T-helper 9 cell (primary cell): ENCODE measurements at regions not wholly inside any gene's neighbourhood (a gene's known extent, or its start where the extent isn't known, plus 50 kb on each side); places are given as distances from the start of the nearest gene placed in this dataset.

Experiments used
- DNase-seq: peaks from one replicate; pipeline ENCODE4 v3.0.0-alpha.2; 2020

DNA sequence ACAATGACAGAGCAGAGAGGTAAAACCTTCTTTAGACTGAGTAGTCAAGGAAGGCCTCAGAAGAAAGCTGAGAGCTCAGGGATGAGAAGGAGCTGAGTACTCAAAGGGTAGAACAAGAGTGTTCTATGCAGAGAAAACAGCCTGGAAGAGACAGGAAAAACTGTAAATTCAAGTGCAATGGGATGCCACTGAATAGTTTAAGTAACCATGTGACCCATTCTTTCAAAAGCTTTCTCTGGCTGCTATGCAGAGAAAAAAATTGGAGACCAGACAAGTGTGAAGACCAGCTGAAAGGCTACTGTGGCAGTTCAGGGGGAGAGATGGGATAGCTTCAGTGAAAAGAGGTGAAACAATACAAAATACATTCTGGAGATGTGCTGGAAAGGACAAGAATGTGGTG, 61.3 kb upstream of the RNF38 start:
- DNase-seq, result no peak

DNA sequence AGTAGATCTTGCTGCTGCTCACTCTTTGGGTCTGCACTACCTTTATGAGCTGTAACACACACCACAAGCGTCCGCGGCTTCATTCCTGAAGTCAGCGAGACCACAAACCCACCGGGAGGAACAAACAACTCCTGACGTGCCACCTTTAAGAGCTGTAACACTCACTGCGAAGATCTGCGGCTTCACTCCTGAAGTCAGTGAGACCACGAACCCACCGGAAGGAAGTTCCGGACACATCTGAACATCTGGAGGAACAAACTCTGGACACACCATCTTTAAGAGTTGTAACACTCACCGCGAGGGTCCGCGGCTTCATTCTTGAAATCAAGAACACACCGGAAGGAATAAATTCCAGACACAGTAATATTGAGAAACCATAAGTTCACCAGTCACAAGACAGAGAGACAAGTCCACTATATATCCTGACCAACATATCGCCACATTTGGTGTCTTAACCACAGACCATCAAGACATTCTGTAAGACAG, 58.4 kb upstream of the RNF38 start:
- DNase-seq, result peak; percentile 47

DNA sequence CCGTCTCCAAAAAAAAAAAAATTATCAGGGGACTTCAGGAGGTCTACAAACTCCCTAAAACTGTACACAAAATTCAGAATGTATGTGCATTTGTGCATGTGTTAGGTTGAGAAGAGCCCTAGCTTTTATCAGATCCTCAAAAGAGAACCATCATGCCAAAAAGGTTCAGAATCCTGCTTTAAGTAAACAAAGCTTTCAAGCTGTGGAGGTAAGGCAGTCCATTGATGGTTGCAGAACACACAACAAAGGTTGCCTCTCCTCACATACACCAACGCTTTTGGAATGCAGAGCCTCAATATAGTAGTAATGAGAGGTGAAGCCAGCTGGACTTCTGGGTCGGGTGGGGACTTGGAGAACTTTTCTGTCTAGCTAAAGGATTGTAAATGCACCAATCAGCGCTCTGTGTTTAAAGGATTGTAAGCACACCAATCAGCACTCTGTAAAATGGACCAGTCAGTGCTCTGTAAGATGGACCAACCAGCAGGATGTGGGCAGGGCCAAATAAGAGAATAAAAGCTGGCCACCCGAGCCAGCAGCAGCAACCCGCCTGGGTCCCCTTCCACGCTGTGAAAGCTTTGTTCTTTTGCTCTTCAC, 57.9 kb upstream of the RNF38 start:
- DNase-seq, result no peak

DNA sequence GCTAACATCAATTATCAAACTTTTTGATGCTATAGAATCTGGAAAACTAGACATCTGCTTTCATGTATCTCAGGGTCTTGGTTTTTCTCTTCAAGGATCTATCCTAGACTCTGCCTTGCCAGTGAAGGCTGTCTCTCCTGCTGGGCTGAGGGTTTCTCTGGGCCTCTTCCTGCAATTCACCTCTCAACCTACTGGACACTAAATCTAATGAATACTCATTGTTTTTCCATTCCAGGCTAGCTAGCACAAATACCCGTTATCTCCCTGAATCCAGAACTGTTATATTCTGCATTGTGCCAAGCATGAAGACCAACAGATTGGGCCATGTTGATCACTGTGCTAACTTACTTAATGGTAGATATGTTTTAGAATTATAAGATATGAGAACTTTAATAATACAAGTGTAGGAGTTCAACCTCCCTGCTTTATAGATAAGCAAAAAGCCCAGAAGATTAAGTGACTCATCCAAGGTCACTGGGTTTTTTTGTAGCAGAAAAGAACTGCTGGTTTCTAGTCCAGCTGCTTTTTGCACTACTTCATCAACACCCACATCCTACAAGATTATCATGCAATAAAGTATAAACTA, 56.5 kb upstream of the RNF38 start:
- no peak for DNase-seq

DNA sequence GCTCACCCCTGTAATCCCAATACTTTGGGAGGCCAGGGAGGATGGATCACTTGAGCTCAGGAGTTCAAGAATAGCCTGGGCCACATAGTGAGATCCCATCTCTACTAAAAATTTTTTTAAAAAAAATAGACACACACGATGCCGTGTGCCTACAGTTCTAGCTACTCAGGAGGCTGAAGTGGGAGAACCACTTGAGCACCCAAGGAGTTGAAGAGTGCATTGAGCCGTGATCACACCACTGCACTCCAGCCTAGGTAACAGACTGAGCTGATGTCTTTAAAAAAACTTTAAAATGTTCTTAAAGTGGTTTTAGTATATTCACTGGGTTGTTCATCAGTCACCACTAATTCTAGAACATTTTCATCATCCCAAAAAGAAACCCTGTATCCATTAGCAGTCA, 51.9 kb upstream of the RNF38 start:
- DNase-seq, result no peak

DNA sequence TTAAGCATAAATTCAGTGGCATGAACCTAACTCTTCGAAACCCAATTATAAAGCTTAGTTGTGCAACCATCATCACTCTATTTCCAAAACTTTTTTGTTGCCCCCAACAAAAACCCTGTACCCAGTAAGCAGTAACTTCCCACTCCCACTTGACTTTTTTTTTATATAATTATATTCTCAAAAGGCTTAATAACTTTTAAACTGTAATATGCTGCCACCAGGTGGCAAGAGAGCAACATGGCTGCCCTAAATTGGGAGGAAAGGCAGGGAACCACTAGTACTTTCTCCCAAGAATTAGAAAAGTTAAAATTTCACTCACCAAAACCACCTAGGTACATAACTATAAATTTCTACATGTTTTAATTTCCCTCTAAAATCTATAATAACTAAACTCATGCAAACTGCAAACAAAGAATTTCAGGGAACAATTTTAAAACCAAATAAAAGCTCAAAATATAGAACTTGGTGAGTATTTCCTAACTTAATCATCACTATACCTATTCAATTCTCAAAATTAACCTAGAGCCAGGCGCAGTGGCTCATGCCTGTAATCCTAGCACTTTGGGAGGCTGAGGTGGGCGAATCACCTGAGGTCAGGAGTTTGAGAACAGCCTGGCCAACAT, 50.2 kb upstream of the RNF38 start:
- no peak for DNase-seq
